CD4-positive, alpha-beta T cell treated with Interleukin-10 for 1 hour (primary cell): ENCODE measurements at regions not wholly inside any gene's neighbourhood (a gene's known extent, or its start where the extent isn't known, plus 50 kb on each side); places are given as distances from the start of the nearest gene placed in this dataset.
A peak's percentile ranks its signal among the peaks of the same experiment; 100 is the strongest.

Experiments used
- DNase-seq: peaks from one replicate; pipeline ENCODE4 v3.0.0-alpha.2; 2020

- no peak for DNase-seq
These were observed 277.5 kb upstream of the ZFP64 start for GRCh38 chr20:52469128-52469527.

GRCh38 chr20:52465991-52466390 is 274.4 kb upstream of the ZFP64 start:
- no peak for DNase-seq

GRCh38 chr20:52461582-52461981 is 270.0 kb upstream of the ZFP64 start:
- DNase-seq = no peak

- DNase-seq = no peak
These were observed 267.6 kb upstream of the ZFP64 start for GRCh38 chr20:52459150-52459549.

- DNase-seq = no peak
These were observed 266.2 kb upstream of the ZFP64 start for GRCh38 chr20:52457826-52458225.

GRCh38 chr20:52454660-52455059 is 263.1 kb upstream of the ZFP64 start:
- no peak for DNase-seq

GRCh38 chr20:52448513-52449232 is 257.1 kb upstream of the ZFP64 start:
- no peak for DNase-seq

GRCh38 chr20:52447225-52447551 is 255.6 kb upstream of the ZFP64 start:
- no peak for DNase-seq

GRCh38 chr20:52446421-52447224 is 255.0 kb upstream of the ZFP64 start:
- DNase-seq = no peak

- no peak for DNase-seq
These were observed 252.9 kb upstream of the ZFP64 start for GRCh38 chr20:52444455-52444854.

GRCh38 chr20:52443874-52444273 is 252.3 kb upstream of the ZFP64 start:
- no peak for DNase-seq

GRCh38 chr20:52441710-52442109 is 250.1 kb upstream of the ZFP64 start:
- DNase-seq = no peak

- no peak for DNase-seq
These were observed 247.8 kb upstream of the ZFP64 start for GRCh38 chr20:52439375-52439774.

- peak; percentile 44 for DNase-seq
These were observed 246.9 kb upstream of the ZFP64 start for GRCh38 chr20:52438326-52438963.

GRCh38 chr20:52434453-52434852 is 242.9 kb upstream of the ZFP64 start:
- no peak for DNase-seq

- no peak for DNase-seq
These were observed 242.5 kb upstream of the ZFP64 start for GRCh38 chr20:52434041-52434425.

- no peak for DNase-seq
These were observed 241.9 kb upstream of the ZFP64 start for GRCh38 chr20:52433326-52434040.

- DNase-seq = no peak
These were observed 241.2 kb upstream of the ZFP64 start for GRCh38 chr20:52432740-52433139.

GRCh38 chr20:52429029-52429428 is 237.4 kb upstream of the ZFP64 start:
- no peak for DNase-seq

GRCh38 chr20:52427960-52428359 is 236.4 kb upstream of the ZFP64 start:
- DNase-seq = no peak

- no peak for DNase-seq
These were observed 235.3 kb upstream of the ZFP64 start for GRCh38 chr20:52426856-52427255.

GRCh38 chr20:52425701-52426100 is 234.1 kb upstream of the ZFP64 start:
- no peak for DNase-seq

GRCh38 chr20:52425253-52425652 is 233.7 kb upstream of the ZFP64 start:
- DNase-seq = no peak
